ENCODE measurements at regions not wholly inside any gene's neighbourhood (a gene's known extent, or its start where the extent isn't known, plus 50 kb on each side); places are given as distances from the start of the nearest gene placed in this dataset.

GRCh38 chrX:126982158-126982557, 162.6 kb downstream of the PRR32 start:
- TF ChIP-seq POLR2A (IDR thresholded peaks at IDR 0.05) (no peak), CTCF (IDR thresholded peaks at IDR 0.05) (no peak), POLR2AphosphoS5 (IDR thresholded peaks at IDR 0.05) (no peak), EP300 (IDR thresholded peaks at IDR 0.05; ENCODE audit: low read depth) (no peak)

Data from transverse colon (tissue), 4 donors.